GM19025 (cell line): ENCODE measurements at regions not wholly inside any gene's neighbourhood (a gene's known extent, or its start where the extent isn't known, plus 50 kb on each side); places are given as distances from the start of the nearest gene placed in this dataset.

Experiments
- ATAC-seq: cut with Tn5 transposase; IDR thresholded peaks from one replicate; pipeline ENCODE4 v1.9.1; 2021; ENCODE audit warnings: mild to moderate bottlenecking, low read depth, moderate library complexity; ENCODE audit not compliant: unreplicated experiment

DNA sequence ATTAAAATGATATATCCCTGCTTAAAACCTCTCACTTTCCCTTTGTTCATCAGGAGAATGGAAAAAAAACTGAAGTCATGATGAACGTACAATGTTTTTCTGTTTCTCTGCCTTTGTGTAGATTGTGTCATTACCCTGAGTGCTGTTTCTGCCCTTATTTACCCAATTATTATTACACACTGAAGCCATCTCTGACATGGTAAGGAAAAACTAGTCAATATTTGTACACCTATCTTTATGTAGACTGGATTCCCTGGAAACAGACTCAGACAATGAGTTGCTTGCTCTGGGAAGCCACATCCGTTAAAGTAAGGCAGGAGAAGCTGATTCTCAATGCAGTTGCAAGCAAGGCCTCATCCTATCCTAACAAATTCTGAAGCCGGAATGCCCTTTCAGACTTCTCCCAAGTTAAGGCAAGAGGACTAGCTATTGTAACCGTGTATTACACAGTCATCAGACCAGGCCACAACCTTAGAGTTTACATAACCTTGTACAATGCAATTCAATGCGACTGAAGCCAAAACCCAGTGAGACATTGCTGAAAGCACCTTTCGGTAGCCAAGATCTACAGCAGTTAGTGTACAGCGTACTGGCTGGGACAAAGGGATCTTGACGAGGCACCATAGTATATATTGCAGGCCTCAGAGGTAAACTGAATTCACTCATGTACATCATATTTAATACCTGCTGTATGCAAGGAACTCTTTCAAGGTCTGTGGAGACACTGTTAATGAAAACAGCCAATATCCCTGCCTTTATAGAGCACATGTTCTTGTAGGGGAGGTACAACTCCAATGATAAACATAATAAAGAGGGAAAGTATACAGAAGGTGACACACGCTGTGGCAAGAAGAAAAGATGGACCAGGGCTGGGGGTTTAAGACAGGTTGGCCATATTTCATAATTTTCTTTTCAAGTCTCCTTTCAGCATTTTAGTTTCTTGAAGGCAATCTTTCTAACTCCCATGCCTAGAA is 1040.8 kb upstream of the SEMA6D start:
- no peak for ATAC-seq

DNA sequence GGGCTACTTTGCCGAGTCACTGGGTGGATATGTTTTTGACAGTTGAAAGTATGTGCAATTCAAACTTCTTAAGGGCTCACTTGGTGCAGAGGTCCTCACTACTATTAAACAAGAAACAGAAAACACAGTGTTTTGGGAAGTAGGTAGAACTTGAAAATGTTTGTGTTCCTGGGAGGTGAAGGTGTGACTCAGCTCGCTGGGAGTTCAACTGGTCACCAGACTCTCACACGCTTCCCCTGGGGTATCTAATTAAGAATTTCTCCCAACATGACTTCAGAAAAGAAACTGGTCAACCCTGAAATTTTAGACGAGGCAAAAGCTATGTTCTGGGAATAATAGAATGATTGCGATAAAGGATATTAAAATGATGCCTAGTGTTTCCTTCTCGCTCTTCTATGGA is 1039.8 kb upstream of the SEMA6D start:
- no peak for ATAC-seq

- no peak for ATAC-seq
Observed at GRCh38 chr15:46681901-46682300, 1035.4 kb upstream of the SEMA6D start.

GRCh38 chr15:46682969-46683791 is 1034.1 kb upstream of the SEMA6D start:
- no peak for ATAC-seq

DNA sequence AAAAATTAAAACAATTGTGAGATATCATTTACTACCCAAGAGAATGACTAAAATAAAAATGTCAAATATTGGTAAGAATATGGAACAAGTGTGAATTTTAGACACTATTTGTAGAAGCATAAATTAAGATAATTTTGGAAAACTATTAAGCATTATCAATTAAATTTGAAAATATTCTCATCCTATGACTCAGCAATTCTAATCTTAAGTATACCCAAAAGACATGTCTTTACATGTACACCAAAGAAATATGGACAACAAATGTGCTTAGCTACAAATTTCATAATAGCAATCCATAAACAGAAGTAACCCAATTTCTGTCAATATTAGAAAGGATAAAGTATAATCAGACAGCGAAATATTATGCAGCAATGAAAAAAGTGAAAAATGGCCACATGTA is 1032.2 kb upstream of the SEMA6D start:
- no peak for ATAC-seq

GRCh38 chr15:46685681-46686080 is 1031.6 kb upstream of the SEMA6D start:
- no peak for ATAC-seq

DNA sequence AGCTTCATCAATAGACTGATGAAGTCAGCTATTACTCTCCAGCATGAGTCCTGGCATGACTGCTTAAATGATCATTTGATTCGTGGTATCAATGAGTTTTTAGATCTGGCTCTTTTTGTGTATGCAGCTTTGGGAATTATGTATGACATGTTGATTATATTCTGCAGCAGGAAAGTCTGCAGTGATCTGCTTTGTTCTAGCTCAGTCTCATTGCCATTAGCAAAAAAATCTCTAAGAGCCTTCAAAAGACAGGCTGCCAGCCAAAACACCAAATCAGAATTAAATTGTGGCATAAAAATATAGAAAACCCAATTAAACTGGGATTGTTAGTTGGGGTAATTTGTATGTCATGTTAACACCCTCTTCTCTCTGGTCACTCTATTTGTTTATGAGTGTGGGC is 1021.0 kb upstream of the SEMA6D start:
- no peak for ATAC-seq

DNA sequence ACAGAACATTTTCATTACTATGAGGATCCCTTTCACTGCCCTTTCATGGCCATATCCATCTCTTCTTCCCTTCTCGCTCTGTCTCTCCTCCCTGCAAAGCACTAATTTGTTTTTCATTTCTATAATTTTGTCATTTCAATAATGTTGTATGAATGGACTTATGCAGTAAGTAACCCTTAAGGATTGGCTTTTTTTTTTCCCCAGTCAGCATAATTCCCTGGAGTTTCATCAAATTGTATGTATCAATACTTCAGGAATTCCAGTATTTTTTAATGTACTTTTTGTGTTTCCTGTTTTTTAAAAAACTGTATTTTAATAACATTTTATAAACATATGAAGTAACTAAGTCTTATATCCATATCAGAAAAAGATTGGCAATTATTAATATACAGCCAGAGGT is 1016.0 kb upstream of the SEMA6D start:
- no peak for ATAC-seq

GRCh38 chr15:46701896-46702295 is 1015.4 kb upstream of the SEMA6D start:
- ATAC-seq, result no peak

- ATAC-seq, result no peak
Observed at GRCh38 chr15:46703020-46703861, 1014.1 kb upstream of the SEMA6D start.

- no peak for ATAC-seq
Observed at GRCh38 chr15:46703871-46704637, 1013.3 kb upstream of the SEMA6D start.

GRCh38 chr15:46707452-46707851 is 1009.9 kb upstream of the SEMA6D start:
- ATAC-seq, result no peak

GRCh38 chr15:46708226-46708625 is 1009.1 kb upstream of the SEMA6D start:
- ATAC-seq, result no peak

- ATAC-seq, result no peak
Observed at GRCh38 chr15:46709460-46710083, 1007.7 kb upstream of the SEMA6D start.

- no peak for ATAC-seq
Observed at GRCh38 chr15:46710401-46710960, 1006.8 kb upstream of the SEMA6D start.

DNA sequence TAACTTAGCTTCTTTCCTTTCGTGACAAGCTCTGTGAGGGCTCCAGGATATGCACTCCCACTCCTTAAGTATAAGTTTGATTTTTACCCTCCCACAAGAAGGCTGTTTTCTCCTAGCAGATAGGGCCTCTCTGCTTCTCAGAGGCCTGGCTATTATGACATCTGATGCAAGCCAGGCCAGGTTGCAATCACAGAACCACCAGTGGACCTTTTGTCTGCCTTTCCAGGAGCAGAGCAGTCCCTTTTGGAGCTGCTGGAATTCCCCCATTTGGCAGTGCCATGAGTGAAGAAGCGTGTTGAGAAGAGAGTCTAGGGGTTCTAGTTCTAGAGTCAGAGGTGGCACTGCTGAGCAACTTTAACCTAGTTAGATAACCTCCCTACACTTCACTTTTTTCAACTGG is 1004.3 kb upstream of the SEMA6D start:
- no peak for ATAC-seq

GRCh38 chr15:46714950-46715349 is 1002.4 kb upstream of the SEMA6D start:
- ATAC-seq, result no peak

DNA sequence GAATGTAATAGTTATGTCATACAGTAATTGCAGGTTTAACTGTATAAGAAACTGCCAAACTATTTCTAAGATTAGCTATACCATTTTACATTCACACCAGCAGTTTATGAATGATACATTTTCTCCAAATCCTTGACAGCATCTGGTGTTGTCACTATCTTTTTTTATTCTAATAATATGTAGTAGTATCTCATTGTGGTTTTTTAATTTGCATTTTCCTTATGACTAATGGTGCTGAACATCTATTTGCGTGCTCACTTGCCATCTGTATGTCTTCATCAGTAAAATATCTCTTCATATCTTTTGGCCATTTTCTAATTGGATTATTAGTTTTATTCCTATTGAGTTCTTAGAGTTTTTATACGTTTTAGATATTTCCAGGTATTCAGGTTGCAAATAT is 994.0 kb upstream of the SEMA6D start:
- no peak for ATAC-seq

- ATAC-seq, result no peak
Observed at GRCh38 chr15:46732060-46732459, 985.2 kb upstream of the SEMA6D start.
